NCI-H2196 treated with DMSO at 0.1 percent for 48 hours (cell line): ENCODE measurements at regions not wholly inside any gene's neighbourhood (a gene's known extent, or its start where the extent isn't known, plus 50 kb on each side); places are given as distances from the start of the nearest gene placed in this dataset.
A peak's percentile ranks its signal among the peaks of the same experiment; 100 is the strongest.

Experiments used
- DNase-seq: peaks from one replicate; lab custom pipeline; 2025; ENCODE audit not compliant: unreplicated experiment; lab: John Stamatoyannopoulos, UW

DNA sequence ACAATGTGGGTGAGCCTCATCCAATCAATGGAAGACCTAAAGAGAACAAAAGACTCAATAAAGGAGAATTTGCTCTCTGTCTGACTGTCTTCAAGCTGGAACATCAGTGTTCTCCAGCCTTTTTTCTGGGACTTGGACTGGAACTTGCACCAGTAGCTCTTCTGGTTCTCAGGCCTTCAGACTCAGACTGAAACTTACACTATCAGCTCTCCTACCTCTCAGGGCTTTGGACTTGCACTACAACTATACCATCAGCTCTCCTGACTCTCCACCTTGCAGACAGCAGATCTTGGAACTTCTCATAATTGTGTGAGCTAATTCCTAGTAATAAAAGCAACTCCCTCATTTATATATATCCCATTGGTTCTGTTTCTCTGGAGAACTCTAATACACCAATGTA lies 185.9 kb downstream of the SMIM20 start:
- no peak for DNase-seq

- DNase-seq: no peak
These were observed 187.0 kb downstream of the SMIM20 start for GRCh38 chr4:26101011-26101410.

GRCh38 chr4:26104056-26104685 lies 190.2 kb downstream of the SMIM20 start:
- no peak for DNase-seq

DNA sequence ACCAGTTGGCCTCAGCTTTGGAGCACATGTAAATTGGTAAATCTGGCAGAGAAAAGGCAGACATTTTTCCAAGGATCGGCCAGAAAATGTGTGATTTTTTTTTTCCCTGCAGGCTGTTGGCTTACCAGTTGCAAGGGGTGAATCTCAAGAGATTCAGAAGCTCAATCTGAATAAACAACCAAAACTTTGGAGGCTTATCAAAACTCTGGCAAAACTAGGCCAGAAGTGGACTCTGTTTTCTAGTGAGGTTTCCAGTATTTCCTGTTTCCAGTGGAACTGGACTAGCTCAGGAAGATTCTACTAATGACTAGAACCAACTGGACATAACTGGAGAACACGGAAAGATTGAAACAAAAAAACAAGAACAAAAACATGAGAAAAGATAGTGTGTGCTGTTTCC lies 191.3 kb downstream of the SMIM20 start:
- DNase-seq: no peak

- no peak for DNase-seq
These were observed 192.0 kb downstream of the SMIM20 start for GRCh38 chr4:26105815-26106699.

- no peak for DNase-seq
These were observed 192.8 kb downstream of the SMIM20 start for GRCh38 chr4:26106776-26107175.

- DNase-seq: no peak
These were observed 194.0 kb downstream of the SMIM20 start for GRCh38 chr4:26108054-26108453.

DNA sequence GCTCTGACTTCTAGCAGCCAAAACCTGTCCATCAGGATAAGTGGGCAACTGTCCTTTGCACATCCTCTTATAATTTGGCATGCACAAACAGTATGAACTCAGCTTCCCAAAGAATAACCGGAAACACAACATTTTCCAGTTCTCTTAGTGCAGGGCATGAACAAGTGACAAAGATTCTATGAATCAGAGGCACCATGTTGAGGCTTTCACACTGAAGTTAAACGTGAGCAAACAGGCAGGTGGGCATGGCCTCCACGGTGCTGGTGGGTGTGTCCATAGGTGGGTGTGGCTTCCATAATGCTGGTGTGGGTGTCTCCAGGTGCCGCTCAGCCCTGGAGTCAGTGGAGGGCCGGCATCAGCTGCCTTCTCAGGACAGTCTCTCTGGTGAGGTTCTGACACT lies 196.5 kb downstream of the SMIM20 start:
- no peak for DNase-seq

- no peak for DNase-seq
These were observed 199.4 kb downstream of the SMIM20 start for GRCh38 chr4:26113339-26113940.

- DNase-seq: no peak
These were observed 202.0 kb downstream of the SMIM20 start for GRCh38 chr4:26116057-26116456.

GRCh38 chr4:26120098-26120825 lies 200.6 kb upstream of the RBPJ start:
- DNase-seq: no peak

- DNase-seq: no peak
These were observed 198.1 kb upstream of the RBPJ start for GRCh38 chr4:26122690-26123089.

DNA sequence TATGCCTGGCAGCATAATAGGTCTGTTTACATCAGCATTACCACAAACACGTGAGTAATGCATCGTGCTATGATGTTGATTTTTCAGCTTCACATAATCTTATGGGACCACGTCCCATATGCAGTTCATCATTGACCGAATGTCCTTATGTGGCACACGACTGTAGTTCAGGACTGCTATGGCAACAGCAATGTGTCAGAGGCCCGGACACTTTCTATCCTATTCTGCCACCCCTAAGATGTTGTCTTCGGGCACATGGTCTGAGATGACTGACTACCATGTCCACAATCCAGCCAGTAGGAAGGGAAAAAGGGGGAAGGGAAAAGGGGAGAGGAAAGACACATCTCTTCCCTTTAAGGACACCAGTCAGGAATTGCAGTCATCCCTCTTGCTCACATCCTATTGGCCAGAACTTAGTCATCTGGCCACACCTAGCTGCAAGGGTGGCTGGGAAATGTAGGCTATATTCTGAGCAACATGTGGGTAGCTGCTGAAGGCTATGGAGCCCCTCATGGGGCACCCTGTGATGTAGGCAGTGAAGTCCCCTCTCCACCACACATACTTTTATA lies 196.0 kb upstream of the RBPJ start:
- no peak for DNase-seq

GRCh38 chr4:26126143-26126718 lies 194.6 kb upstream of the RBPJ start:
- DNase-seq: no peak

- no peak for DNase-seq
These were observed 193.8 kb upstream of the RBPJ start for GRCh38 chr4:26126994-26127393.

- peak; percentile 78 for DNase-seq
These were observed 192.9 kb upstream of the RBPJ start for GRCh38 chr4:26127851-26128337.

GRCh38 chr4:26130173-26130572 lies 190.6 kb upstream of the RBPJ start:
- no peak for DNase-seq

DNA sequence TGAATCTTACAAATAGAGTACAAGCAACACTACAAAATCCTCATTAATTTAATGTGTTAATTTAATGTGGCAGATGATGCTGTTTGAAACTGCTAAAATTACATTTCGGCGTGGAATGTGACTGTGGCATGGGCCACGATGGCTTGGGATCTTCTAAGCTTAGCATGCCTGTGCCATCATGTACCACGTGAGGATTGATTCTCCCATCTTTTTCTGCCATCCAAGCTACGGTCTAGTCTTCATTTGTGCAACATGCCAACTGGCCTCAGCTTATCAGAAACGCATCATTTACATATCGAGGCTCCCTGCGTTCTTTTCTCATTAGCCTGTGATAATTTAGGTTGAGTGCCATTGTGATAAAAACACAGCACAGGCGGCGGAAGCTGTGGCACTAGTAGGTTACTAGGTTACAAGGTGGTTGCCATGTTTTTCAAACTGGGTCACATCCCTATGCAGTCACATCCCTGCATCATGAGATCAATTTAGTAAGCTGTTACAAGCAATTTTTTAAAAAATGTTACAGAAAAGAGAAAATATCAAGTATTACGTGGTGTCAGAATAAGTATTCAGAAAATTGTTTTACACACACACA lies 189.9 kb upstream of the RBPJ start:
- no peak for DNase-seq

- no peak for DNase-seq
These were observed 189.1 kb upstream of the RBPJ start for GRCh38 chr4:26131711-26132110.

DNA sequence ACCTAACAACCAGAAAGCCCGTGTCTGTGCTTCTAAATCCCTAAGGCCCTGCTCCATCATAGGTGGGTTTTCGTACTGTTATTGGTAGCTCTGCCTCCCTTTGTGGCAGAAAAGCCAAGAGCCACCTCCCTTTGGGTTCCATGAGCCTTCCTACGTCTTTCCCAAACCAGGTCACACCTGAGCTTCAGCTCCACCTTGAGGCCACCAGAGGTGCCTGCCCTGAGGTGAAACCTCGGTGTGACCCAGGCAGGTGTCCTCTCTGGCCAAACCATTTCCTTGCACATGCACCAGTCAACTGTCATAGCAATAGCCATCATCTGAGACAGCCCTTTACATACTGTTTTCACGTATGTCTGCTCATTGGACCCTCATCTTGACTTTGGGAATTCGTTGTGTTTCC lies 188.0 kb upstream of the RBPJ start:
- no peak for DNase-seq
